Spleen (tissue), 11 donors: ENCODE measurements at regions not wholly inside any gene's neighbourhood (a gene's known extent, or its start where the extent isn't known, plus 50 kb on each side); places are given as distances from the start of the nearest gene placed in this dataset.

Source experiments
- DNase-seq: peaks from one replicate; pipeline ENCODE4 v3.0.0-alpha.2; 2020
- H3K27ac ChIP-seq, 8 donors: fragments of 200-600 bp; sonication (generic) in 7 of 8; 1 replicate in 4 of 8; 2 replicates in 4 of 8; pipeline versions ENCODE4 v1.5.0 to v1.8.0; 2016 to 2021; ENCODE audit warnings: inconsistent platforms in 4 of 8, mild to moderate bottlenecking in 4 of 8, moderate library complexity in 1 of 8
- H3K27me3 ChIP-seq, 7 donors: fragments of 200-600 bp; sonication (generic) in 6 of 7; replicated peaks in 1 of 7; 1 replicate in 4 of 7; 2 replicates in 3 of 7; pipeline versions ENCODE4 v1.5.0 to v1.8.0; 2016 to 2021; ENCODE audit warnings: inconsistent platforms in 3 of 7, mild to moderate bottlenecking in 1 of 7
- H3K36me3 ChIP-seq, 6 donors: fragments of 200-600 bp; sonication (generic) in 5 of 6; 1 replicate in 4 of 6; 2 replicates in 2 of 6; pipeline versions ENCODE4 v1.5.0 to v1.8.0; 2016 to 2021; ENCODE audit warnings: inconsistent platforms in 2 of 6
- H3K4me1 ChIP-seq, 6 donors: fragments of 200-600 bp; sonication (generic) in 5 of 6; 1 replicate in 3 of 6; 2 replicates in 3 of 6; pipeline versions ENCODE4 v1.5.0 to v1.8.0; 2016 to 2021; ENCODE audit warnings: inconsistent platforms in 3 of 6
- H3K4me3 ChIP-seq, 8 donors: fragments of 200-600 bp; sonication (generic) in 7 of 8; 1 replicate in 4 of 8; 2 replicates in 4 of 8; pipeline versions ENCODE4 v1.5.0 to v1.8.0; 2016 to 2021; ENCODE audit warnings: inconsistent platforms in 4 of 8, mild to moderate bottlenecking in 4 of 8, moderate library complexity in 2 of 8
- H3K9me3 ChIP-seq, 8 donors: fragments of 200-600 bp; sonication (generic) in 7 of 8; 1 replicate in 4 of 8; 2 replicates in 4 of 8; pipeline versions ENCODE4 v1.5.0 to v1.8.0; 2016 to 2021; ENCODE audit warnings: inconsistent platforms in 4 of 8
- CTCF ChIP-seq, 11 experiments: fragments of 200-600 bp in 7 of 11; fragments of 450-650 bp in 4 of 11; sonication (generic) in 4 of 11; IDR thresholded peaks in 8 of 11; conservative IDR thresholded peaks in 3 of 11; 1 replicate in 7 of 11; 2 replicates in 4 of 11; pipeline versions ENCODE4 v1.4.0 to v1.8.0; 2016 to 2021; ENCODE audit warnings: antibody characterized with exemption in 11 of 11, inconsistent platforms in 4 of 11, mild to moderate bottlenecking in 1 of 11
- POLR2A ChIP-seq, 3 donors: fragments of 450-650 bp; IDR thresholded peaks; one replicate each; pipeline ENCODE4 v1.5.1; 2017; ENCODE audit warnings: antibody characterized with exemption in 3 of 3, mild to moderate bottlenecking in 1 of 3
- POLR2AphosphoS5 ChIP-seq, 3 donors: sonication (generic); formaldehyde crosslinking; IDR thresholded peaks; one replicate each; pipeline ENCODE4 v1.5.1; 2017; ENCODE audit warnings: antibody characterized with exemption in 3 of 3
- WGBS, 5 donors: extraction: QIAGEN DNeasy Blood & Tissue Kit in 3 of 5; methylation state at CpG; one replicate each; pipeline versions ENCODE4 v1.1.5 to v1.1.7; 2013 to 2018; 5-methylcytosine and 5-hydroxymethylcytosine counted together
- intact Hi-C: fragments of 100-400 bp; cut with DNase I; formaldehyde crosslinking; loops from one replicate; pipeline ENCODE4 v1.15.0; 2023; ENCODE audit warnings: low total_unique reads
- donor health status: healthy with polysubstance abuse.
- donor health status: DM: no; HTN: no; CAD: no; lungs with moderate emphysema.
- donor health status: DM: no; HTN: no; CAD: no.
- donor health status: Bipolar disorder and iron deficiency.
- donor health status: healthy.
- donor health status: DM: no; HTN: no; CAD: no.
- donor health status: DM: yes; HTN: yes; CAD: no.

GRCh38 chr9:106358331-106358730 is 504.6 kb upstream of the ZNF462 start:
- H3K9me3 ChIP-seq, result peaks cover 0 to 5% (median 0%) of the 10 kb centered on the region in 8 donors
- intact Hi-C loops, result no loop called here
- H3K4me3 ChIP-seq, result no peak overlapping the region
- TF ChIP-seq POLR2AphosphoS5 (IDR thresholded peaks at IDR 0.05), result no peak
- no peak for TF ChIP-seq POLR2A (IDR thresholded peaks at IDR 0.05)
- no peak for TF ChIP-seq CTCF (IDR thresholded peaks at IDR 0.05 in 8 of 11, conservative IDR thresholded peaks at IDR 0.05 in 3 of 11)
- no peaks in the 10 kb centered on the region for H3K36me3 ChIP-seq
- no peaks in the 10 kb centered on the region for H3K4me1 ChIP-seq
- no peak overlapping the region for H3K27ac ChIP-seq
- no peaks in the 10 kb centered on the region for H3K27me3 ChIP-seq
- no peak for DNase-seq
- 86 to 100% (median 94%) methylated on average over 1 of the region's 1 CpG for WGBS, 5 donors

- Histone ChIP-seq H3K36me3 (no peaks in the 10 kb centered on the region), H3K4me1 (no peaks in the 10 kb centered on the region), H3K4me3 (no peak overlapping the region), H3K9me3 (peaks cover 0 to 16% (median 7%) of the 10 kb centered on the region in 8 donors), H3K27ac (no peak overlapping the region), H3K27me3 (no peaks in the 10 kb centered on the region)
- TF ChIP-seq POLR2AphosphoS5 (IDR thresholded peaks at IDR 0.05), result no peak
- TF ChIP-seq POLR2A (IDR thresholded peaks at IDR 0.05), result no peak
- no peak for TF ChIP-seq CTCF (IDR thresholded peaks at IDR 0.05 in 8 of 11, conservative IDR thresholded peaks at IDR 0.05 in 3 of 11)
- intact Hi-C loops, result no loop called here
- no peak for DNase-seq
- WGBS, 5 donors, result 92 to 96% (median 95%) methylated on average over 2 of the region's 2 CpGs
These were observed 486.3 kb upstream of the ZNF462 start for GRCh38 chr9:106376689-106377088.

- TF ChIP-seq CTCF (IDR thresholded peaks at IDR 0.05 in 8 of 11, conservative IDR thresholded peaks at IDR 0.05 in 3 of 11) (no peak), POLR2A (IDR thresholded peaks at IDR 0.05) (no peak), POLR2AphosphoS5 (IDR thresholded peaks at IDR 0.05) (no peak)
- intact Hi-C loops, result no loop called here
- WGBS, 5 donors, result 62 to 71% (median 65%) methylated on average over 4 of the region's 4 CpGs
- Histone ChIP-seq H3K4me3 (no peak overlapping the region), H3K27ac (no peak overlapping the region), H3K9me3 (no peaks in the 10 kb centered on the region), H3K4me1 (no peaks in the 10 kb centered on the region), H3K36me3 (no peaks in the 10 kb centered on the region), H3K27me3 (no peaks in the 10 kb centered on the region)
- no peak for DNase-seq
These were observed 479.9 kb upstream of the ZNF462 start for GRCh38 chr9:106383072-106383471.

- Histone ChIP-seq H3K27me3 (no peaks in the 10 kb centered on the region), H3K27ac (no peak overlapping the region), H3K4me1 (no peaks in the 10 kb centered on the region), H3K36me3 (no peaks in the 10 kb centered on the region), H3K9me3 (no peaks in the 10 kb centered on the region), H3K4me3 (no peak overlapping the region)
- no peak for DNase-seq
- WGBS, 5 donors, result 81 to 92% (median 85%) methylated on average over 2 of the region's 2 CpGs
- intact Hi-C loops, result no loop called here
- no peak for TF ChIP-seq POLR2A (IDR thresholded peaks at IDR 0.05)
- no peak for TF ChIP-seq POLR2AphosphoS5 (IDR thresholded peaks at IDR 0.05)
- TF ChIP-seq CTCF (IDR thresholded peaks at IDR 0.05 in 8 of 11, conservative IDR thresholded peaks at IDR 0.05 in 3 of 11), result no peak
These were observed 475.0 kb upstream of the ZNF462 start for GRCh38 chr9:106387965-106388364.
